ENCODE measurements at regions not wholly inside any gene's neighbourhood (a gene's known extent, or its start where the extent isn't known, plus 50 kb on each side); places are given as distances from the start of the nearest gene placed in this dataset.

DNA sequence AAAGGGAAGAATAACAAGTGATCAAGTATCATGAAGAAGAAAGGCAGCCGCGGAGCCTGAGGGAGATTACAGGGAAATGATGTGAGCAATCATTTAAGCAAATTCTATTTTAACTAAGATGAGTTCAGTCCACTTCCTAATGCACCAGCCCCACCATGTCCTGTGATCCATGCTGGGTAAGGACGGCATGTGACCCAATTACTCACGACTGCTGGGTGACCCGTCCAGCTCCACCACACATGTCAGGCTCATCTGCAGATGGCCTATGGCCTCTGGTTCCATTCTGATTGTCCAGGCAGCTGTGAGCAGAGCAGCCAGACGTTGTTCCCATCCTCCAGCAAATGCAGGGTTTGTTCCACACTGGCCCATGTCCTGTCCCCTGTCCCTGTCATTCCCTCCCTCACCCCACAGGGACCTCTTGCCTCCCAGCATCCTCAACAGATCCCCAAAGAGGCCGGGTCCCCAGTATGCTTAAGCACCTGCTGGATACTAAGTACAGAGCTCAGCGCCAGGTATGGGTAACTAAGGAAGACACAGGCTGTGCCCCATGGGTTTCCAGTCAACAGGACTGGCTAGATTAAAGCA, 87.9 kb downstream of the MATN1 start:
- no peak overlapping the region for H3K9ac ChIP-seq (ENCODE audit: insufficient read depth, low read depth, low read length)
- 28% methylated on average over 5 of the region's 8 CpGs for WGBS (ENCODE audit: low lambda C conversion rate)
- H4K20me1 ChIP-seq (ENCODE audit: insufficient read depth, low read length): no peaks in the 10 kb centered on the region
- no peaks in the 10 kb centered on the region for H3K36me3 ChIP-seq (replicated peaks in 1 of 2; ENCODE audit: control insufficient read depth in 1 of 2, insufficient read depth in 2 of 2, low read length in 2 of 2)
- 0 out of 5 replicates have a peak, but pooled peaks cover 0 to 12% of the 10 kb centered on the region in 2 experiments for H3K27me3 ChIP-seq (ENCODE audit: control insufficient read depth in 1 of 2, insufficient read depth in 2 of 2, low read length in 2 of 2)
- H3K9me3 ChIP-seq (ENCODE audit: low read length): no peaks in the 10 kb centered on the region
- no peaks in the 10 kb centered on the region for H3K4me1 ChIP-seq (ENCODE audit: insufficient read depth, low read length)
- TF ChIP-seq ZNF556 (CRISPR knock-in tag; IDR thresholded peaks at IDR 0.05; ENCODE audit: borderline replicate concordance): no peak
- TF ChIP-seq CREM (IDR thresholded peaks at IDR 0.05): no peak
- TF ChIP-seq CREM (CRISPR knock-in tag; IDR thresholded peaks at IDR 0.05): no peak
- TF ChIP-seq, protein P1, sequence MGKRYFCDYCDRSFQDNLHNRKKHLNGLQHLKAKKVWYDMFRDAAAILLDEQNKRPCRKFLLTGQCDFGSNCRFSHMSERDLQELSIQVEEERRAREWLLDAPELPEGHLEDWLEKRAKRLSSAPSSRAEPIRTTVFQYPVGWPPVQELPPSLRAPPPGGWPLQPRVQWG (CRISPR knock-in tag; IDR thresholded peaks at IDR 0.05; ENCODE audit: borderline replicate concordance, low read depth): no peak
- TF ChIP-seq CEBPB (IDR thresholded peaks at IDR 0.05; ENCODE audit: borderline replicate concordance, low read depth, low read length): no peak
- no peak for TF ChIP-seq RNF2 (conservative IDR thresholded peaks at IDR 0.05; ENCODE audit: low read depth)
- TF ChIP-seq, protein P2, sequence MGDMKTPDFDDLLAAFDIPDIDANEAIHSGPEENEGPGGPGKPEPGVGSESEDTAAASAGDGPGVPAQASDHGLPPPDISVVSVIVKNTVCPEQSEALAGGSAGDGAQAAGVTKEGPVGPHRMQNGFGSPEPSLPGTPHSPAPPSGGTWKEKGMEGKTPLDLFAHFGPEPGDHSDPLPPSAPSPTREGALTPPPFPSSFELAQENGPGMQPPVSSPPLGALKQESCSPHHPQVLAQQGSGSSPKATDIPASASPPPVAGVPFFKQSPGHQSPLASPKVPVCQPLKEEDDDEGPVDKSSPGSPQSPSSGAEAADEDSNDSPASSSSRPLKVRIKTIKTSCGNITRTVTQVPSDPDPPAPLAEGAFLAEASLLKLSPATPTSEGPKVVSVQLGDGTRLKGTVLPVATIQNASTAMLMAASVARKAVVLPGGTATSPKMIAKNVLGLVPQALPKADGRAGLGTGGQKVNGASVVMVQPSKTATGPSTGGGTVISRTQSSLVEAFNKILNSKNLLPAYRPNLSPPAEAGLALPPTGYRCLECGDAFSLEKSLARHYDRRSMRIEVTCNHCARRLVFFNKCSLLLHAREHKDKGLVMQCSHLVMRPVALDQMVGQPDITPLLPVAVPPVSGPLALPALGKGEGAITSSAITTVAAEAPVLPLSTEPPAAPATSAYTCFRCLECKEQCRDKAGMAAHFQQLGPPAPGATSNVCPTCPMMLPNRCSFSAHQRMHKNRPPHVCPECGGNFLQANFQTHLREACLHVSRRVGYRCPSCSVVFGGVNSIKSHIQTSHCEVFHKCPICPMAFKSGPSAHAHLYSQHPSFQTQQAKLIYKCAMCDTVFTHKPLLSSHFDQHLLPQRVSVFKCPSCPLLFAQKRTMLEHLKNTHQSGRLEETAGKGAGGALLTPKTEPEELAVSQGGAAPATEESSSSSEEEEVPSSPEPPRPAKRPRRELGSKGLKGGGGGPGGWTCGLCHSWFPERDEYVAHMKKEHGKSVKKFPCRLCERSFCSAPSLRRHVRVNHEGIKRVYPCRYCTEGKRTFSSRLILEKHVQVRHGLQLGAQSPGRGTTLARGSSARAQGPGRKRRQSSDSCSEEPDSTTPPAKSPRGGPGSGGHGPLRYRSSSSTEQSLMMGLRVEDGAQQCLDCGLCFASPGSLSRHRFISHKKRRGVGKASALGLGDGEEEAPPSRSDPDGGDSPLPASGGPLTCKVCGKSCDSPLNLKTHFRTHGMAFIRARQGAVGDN (CRISPR knock-in tag; IDR thresholded peaks at IDR 0.05): no peak
- TF ChIP-seq ZNF782 (CRISPR knock-in tag; IDR thresholded peaks at IDR 0.05; ENCODE audit: borderline replicate concordance): no peak
- TF ChIP-seq, protein P3, sequence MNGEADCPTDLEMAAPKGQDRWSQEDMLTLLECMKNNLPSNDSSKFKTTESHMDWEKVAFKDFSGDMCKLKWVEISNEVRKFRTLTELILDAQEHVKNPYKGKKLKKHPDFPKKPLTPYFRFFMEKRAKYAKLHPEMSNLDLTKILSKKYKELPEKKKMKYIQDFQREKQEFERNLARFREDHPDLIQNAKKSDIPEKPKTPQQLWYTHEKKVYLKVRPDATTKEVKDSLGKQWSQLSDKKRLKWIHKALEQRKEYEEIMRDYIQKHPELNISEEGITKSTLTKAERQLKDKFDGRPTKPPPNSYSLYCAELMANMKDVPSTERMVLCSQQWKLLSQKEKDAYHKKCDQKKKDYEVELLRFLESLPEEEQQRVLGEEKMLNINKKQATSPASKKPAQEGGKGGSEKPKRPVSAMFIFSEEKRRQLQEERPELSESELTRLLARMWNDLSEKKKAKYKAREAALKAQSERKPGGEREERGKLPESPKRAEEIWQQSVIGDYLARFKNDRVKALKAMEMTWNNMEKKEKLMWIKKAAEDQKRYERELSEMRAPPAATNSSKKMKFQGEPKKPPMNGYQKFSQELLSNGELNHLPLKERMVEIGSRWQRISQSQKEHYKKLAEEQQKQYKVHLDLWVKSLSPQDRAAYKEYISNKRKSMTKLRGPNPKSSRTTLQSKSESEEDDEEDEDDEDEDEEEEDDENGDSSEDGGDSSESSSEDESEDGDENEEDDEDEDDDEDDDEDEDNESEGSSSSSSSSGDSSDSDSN (CRISPR knock-in tag; IDR thresholded peaks at IDR 0.05): no peak
- no peak for FAIRE-seq
- no peak for ATAC-seq
- H3K4me3 ChIP-seq (replicated peaks in 1 of 3; ENCODE audit: insufficient read depth in 1 of 3, low read depth in 2 of 3, low read length in 3 of 3): no peak overlapping the region
- ChIA-PET CTCF (ENCODE audit: low intra/inter-chr PET ratio, low total read pairs) (no interaction called here), POLR2A (no interaction called here)
- intact Hi-C loops (cut with micrococcal nuclease; ENCODE audit: unreplicated experiment) (no loop called here), in situ Hi-C loops (cut with HindIII; ENCODE audit: extremely low pct_ligation_motif_present, low pct_unique_long_range_greater_than_20kb) (no loop called here)
- no TSS peak for BruUV-seq (replicated peaks)
- no peaks in the 10 kb centered on the region for H3K79me2 ChIP-seq (ENCODE audit: insufficient read depth, low read length)
- H3K4me2 ChIP-seq (ENCODE audit: low read depth, low read length): no peak overlapping the region
- H2AFZ ChIP-seq (ENCODE audit: low read length): no peak overlapping the region
- H3K27ac ChIP-seq (ENCODE audit: extremely low read length, insufficient read depth, low read length): no peak overlapping the region
- no peak for DNase-seq (ENCODE audit: low spot score)
